SK-N-SH (cell line): ENCODE measurements at regions not wholly inside any gene's neighbourhood (a gene's known extent, or its start where the extent isn't known, plus 50 kb on each side); places are given as distances from the start of the nearest gene placed in this dataset.

Experiments used
- CTCF ChIA-PET: fragments of 300-600, 350-600 bp; formaldehyde crosslinking; extraction: SDS; loops from one replicate; lab custom pipeline; 2021; lab: Yijun Ruan, JAX
- POLR2A ChIA-PET: fragments of 350-600 bp; sonication (Branson Sonifier 250); formaldehyde crosslinking; extraction: SDS; loops from one replicate; lab custom pipeline; 2020; ENCODE audit warnings: antibody characterized with exemption, inconsistent platforms; lab: Yijun Ruan, JAX
- DNase-seq: peaks from one replicate; pipeline ENCODE4 v3.0.0; 2012
- H2AFZ ChIP-seq: fragments of 200-600 bp; sonication (generic); 2 replicates; pipeline ENCODE4 v1.8.1; 2016; ENCODE audit warnings: antibody characterized with exemption, mild to moderate bottlenecking, low read depth
- H3F3A ChIP-seq: fragments of 200-600 bp; sonication (generic); replicated peaks from 2 replicates; pipeline ENCODE3; 2016; ENCODE audit warnings: antibody characterized with exemption, mild to moderate bottlenecking; ENCODE audit not compliant: insufficient read depth
- H3K27ac ChIP-seq, 2 experiments: fragments of 200-500 bp in 1 of 2; fragments of 200-600 bp in 1 of 2; sonication (Bioruptor generic) in 1 of 2; sonication (generic), shearing (Covaris generic) in 1 of 2; 2 replicates each; pipeline versions ENCODE4 v1.5.1 to v1.6.1; 2014 to 2016; ENCODE audit warnings: low read depth in 2 of 2, inconsistent platforms in 1 of 2, low read length in 1 of 2, mild to moderate bottlenecking in 1 of 2, mixed read lengths in 1 of 2
- H3K27me3 ChIP-seq: fragments of 200-600 bp; sonication (generic), shearing (Covaris generic); 2 replicates; pipeline ENCODE4 v1.6.1; 2016; ENCODE audit warnings: mixed run types; ENCODE audit not compliant: insufficient read depth
- H3K36me3 ChIP-seq, 2 experiments: fragments of 200-500 bp in 1 of 2; fragments of 200-600 bp in 1 of 2; sonication (Bioruptor generic) in 1 of 2; sonication (generic) in 1 of 2; replicated peaks in 1 of 2; 2 replicates each; pipeline versions ENCODE3 to v1.5.1; 2014 to 2016; ENCODE audit warnings: low read length in 1 of 2, mild to moderate bottlenecking in 1 of 2; ENCODE audit not compliant: insufficient read depth in 2 of 2, control insufficient read depth in 1 of 2
- H3K4me1 ChIP-seq, 2 experiments: fragments of 200-500 bp in 1 of 2; fragments of 200-600 bp in 1 of 2; sonication (Bioruptor generic) in 1 of 2; sonication (generic), shearing (Covaris generic) in 1 of 2; 2 replicates each; pipeline versions ENCODE4 v1.5.1 to v1.6.1; 2014 to 2016; ENCODE audit warnings: low read depth in 1 of 2, low read length in 1 of 2, mixed run types in 1 of 2; ENCODE audit not compliant: insufficient read depth in 2 of 2, control insufficient read depth in 1 of 2
- H3K4me2 ChIP-seq: fragments of 200-600 bp; sonication (generic), shearing (Covaris generic); 2 replicates; pipeline ENCODE4 v1.6.1; 2017; ENCODE audit warnings: mixed run types
- H3K4me3 ChIP-seq, 2 experiments: fragments of 200-500 bp in 1 of 2; fragments of 200-600 bp in 1 of 2; sonication (Bioruptor generic) in 1 of 2; sonication (generic), shearing (Covaris generic) in 1 of 2; 2 replicates each; pipeline versions ENCODE4 v1.5.1 to v1.8.1; 2014 to 2016; ENCODE audit warnings: low read depth in 2 of 2, inconsistent platforms in 1 of 2, low read length in 1 of 2, mild to moderate bottlenecking in 1 of 2, mixed read lengths in 1 of 2, moderate library complexity in 1 of 2
- H3K79me2 ChIP-seq: fragments of 200-600 bp; sonication (generic); 2 replicates; pipeline ENCODE4 v1.8.1; 2017; ENCODE audit warnings: mild to moderate bottlenecking; ENCODE audit not compliant: insufficient read depth
- H3K9ac ChIP-seq: fragments of 200-600 bp; sonication (generic); 2 replicates; pipeline ENCODE4 v1.6.1; 2017; ENCODE audit warnings: mixed run types
- H3K9me2 ChIP-seq: fragments of 200-600 bp; sonication (generic); 2 replicates; pipeline ENCODE4 v1.6.1; 2017; ENCODE audit warnings: mixed run types
- H3K9me3 ChIP-seq: fragments of 200-600 bp; sonication (generic); 2 replicates; pipeline ENCODE4 v1.6.1; 2017; ENCODE audit warnings: mixed run types, mild to moderate bottlenecking, moderate library complexity
- H4K20me1 ChIP-seq: fragments of 200-600 bp; sonication (generic); 2 replicates; pipeline ENCODE4 v1.6.1; 2017; ENCODE audit warnings: mild to moderate bottlenecking, mixed run types; ENCODE audit not compliant: insufficient read depth
- CHD2 ChIP-seq: fragments of 150-350 bp; IDR thresholded peaks from 2 replicates; pipeline ENCODE4 v1.6.1; 2018; ENCODE audit warnings: low read length; ENCODE audit not compliant: partially characterized antibody
- FOXM1 ChIP-seq: IDR thresholded peaks from 2 replicates; pipeline ENCODE4 v1.4.0; 2012; ENCODE audit warnings: low read depth, mild to moderate bottlenecking
- GABPA ChIP-seq: IDR thresholded peaks from 2 replicates; pipeline ENCODE4 v1.4.0; 2012; ENCODE audit warnings: low read depth, mild to moderate bottlenecking
- GATA2 ChIP-seq: sonication (generic); formaldehyde crosslinking; IDR thresholded peaks from 2 replicates; pipeline ENCODE4 v1.5.0; 2020; ENCODE audit warnings: mild to moderate bottlenecking, missing genetic modification reagents
- MAX ChIP-seq: IDR thresholded peaks from 2 replicates; pipeline ENCODE4 v1.4.0; 2012; ENCODE audit warnings: low read depth
- NFIC ChIP-seq: IDR thresholded peaks from 2 replicates; pipeline ENCODE4 v1.4.0; 2012; ENCODE audit warnings: borderline replicate concordance
- PBX3 ChIP-seq: IDR thresholded peaks from 2 replicates; pipeline ENCODE4; 2012
- RFX5 ChIP-seq: IDR thresholded peaks from 2 replicates; pipeline ENCODE4 v1.6.1; 2012; ENCODE audit warnings: mild to moderate bottlenecking, improper control_type of control experiment, low read length
- RXRA ChIP-seq: IDR thresholded peaks from 2 replicates; pipeline ENCODE4 v1.4.0; 2012; ENCODE audit warnings: low read depth, mild to moderate bottlenecking, borderline replicate concordance
- SIN3A ChIP-seq: IDR thresholded peaks from 2 replicates; pipeline ENCODE4 v1.6.1; 2012; ENCODE audit warnings: low read depth, mild to moderate bottlenecking, low read length, moderate library complexity, borderline replicate concordance
- SMC3 ChIP-seq: IDR thresholded peaks from 2 replicates; pipeline ENCODE4 v1.6.1; 2012; ENCODE audit warnings: low read depth, low read length, improper control_type of control experiment
- TAF1 ChIP-seq: IDR thresholded peaks from 2 replicates; pipeline ENCODE4 v1.6.1; 2012; ENCODE audit warnings: low read depth, mild to moderate bottlenecking, low read length, moderate library complexity, borderline replicate concordance
- TEAD4 ChIP-seq: IDR thresholded peaks from 2 replicates; pipeline ENCODE4 v1.4.0; 2012; ENCODE audit warnings: mild to moderate bottlenecking, borderline replicate concordance; ENCODE audit not compliant: insufficient read depth
- WGBS: methylation state at CpG from one replicate; pipeline ENCODE4 v1.1.6; 2017; ENCODE audit warnings: low lambda C conversion rate; 5-methylcytosine and 5-hydroxymethylcytosine counted together
- TF ChIP-seq, protein P1 (sequence below): fragments of 200-600 bp; sonication (generic); IDR thresholded peaks from 2 replicates; pipeline ENCODE4 v1.6.1; 2017; ENCODE audit warnings: antibody characterized with exemption, mild to moderate bottlenecking, moderate library complexity
- TF ChIP-seq, protein P2 (sequence below): fragments of 150-350 bp; IDR thresholded peaks from 2 replicates; pipeline ENCODE4 v1.6.1; 2017; ENCODE audit warnings: antibody characterized with exemption, low read length, low read depth, borderline replicate concordance

GRCh38 chr18:29012364-29012763 lies 835.4 kb upstream of the CDH2 start:
- WGBS = 67% methylated on average over 1 of the region's 5 CpGs
- POLR2A ChIA-PET = no interaction called here

GRCh38 chr18:29009250-29009803 lies 832.4 kb upstream of the CDH2 start:
- Histone ChIP-seq H3K4me1 (no peaks in the 10 kb centered on the region), H3K27me3 (no peaks in the 10 kb centered on the region), H3K27ac (no peak overlapping the region), H3K36me3 (no peaks in the 10 kb centered on the region), H3F3A (no peaks in the 10 kb centered on the region), H2AFZ (no peak overlapping the region), H3K9me3 (no peaks in the 10 kb centered on the region), H3K9me2 (no peaks in the 10 kb centered on the region), H4K20me1 (no peaks in the 10 kb centered on the region), H3K4me3 (no peak overlapping the region), H3K4me2 (no peak overlapping the region), H3K9ac (no peak overlapping the region), H3K79me2 (no peaks in the 10 kb centered on the region)
- POLR2A ChIA-PET = no interaction called here
- TF ChIP-seq RFX5 = no peak
- no peak for TF ChIP-seq FOXM1
- TF ChIP-seq CHD2 = no peak
- no peak for DNase-seq
- CTCF ChIA-PET = no interaction called here
- WGBS = 80% methylated on average over 2 of the region's 2 CpGs

More at GRCh38 chr18:29012364-29012763, 835.4 kb upstream of the CDH2 start:
- Histone ChIP-seq H3K79me2 (no peaks in the 10 kb centered on the region), H3K4me1 (no peaks in the 10 kb centered on the region)
- no peak for DNase-seq
- TF ChIP-seq MAX (no peak), NFIC (no peak), TEAD4 (no peak), SMC3 (no peak)
- TF ChIP-seq, protein P1, sequence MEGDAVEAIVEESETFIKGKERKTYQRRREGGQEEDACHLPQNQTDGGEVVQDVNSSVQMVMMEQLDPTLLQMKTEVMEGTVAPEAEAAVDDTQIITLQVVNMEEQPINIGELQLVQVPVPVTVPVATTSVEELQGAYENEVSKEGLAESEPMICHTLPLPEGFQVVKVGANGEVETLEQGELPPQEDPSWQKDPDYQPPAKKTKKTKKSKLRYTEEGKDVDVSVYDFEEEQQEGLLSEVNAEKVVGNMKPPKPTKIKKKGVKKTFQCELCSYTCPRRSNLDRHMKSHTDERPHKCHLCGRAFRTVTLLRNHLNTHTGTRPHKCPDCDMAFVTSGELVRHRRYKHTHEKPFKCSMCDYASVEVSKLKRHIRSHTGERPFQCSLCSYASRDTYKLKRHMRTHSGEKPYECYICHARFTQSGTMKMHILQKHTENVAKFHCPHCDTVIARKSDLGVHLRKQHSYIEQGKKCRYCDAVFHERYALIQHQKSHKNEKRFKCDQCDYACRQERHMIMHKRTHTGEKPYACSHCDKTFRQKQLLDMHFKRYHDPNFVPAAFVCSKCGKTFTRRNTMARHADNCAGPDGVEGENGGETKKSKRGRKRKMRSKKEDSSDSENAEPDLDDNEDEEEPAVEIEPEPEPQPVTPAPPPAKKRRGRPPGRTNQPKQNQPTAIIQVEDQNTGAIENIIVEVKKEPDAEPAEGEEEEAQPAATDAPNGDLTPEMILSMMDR = no peak
- TF ChIP-seq, all 33 proteins: peak for 0
- no peaks in the 10 kb centered on the region for H3K27me3 ChIP-seq
- H3F3A ChIP-seq = no peaks in the 10 kb centered on the region
- no peak overlapping the region for H3K4me2 ChIP-seq
- no peaks in the 10 kb centered on the region for H3K9me3 ChIP-seq
- no peaks in the 10 kb centered on the region for H4K20me1 ChIP-seq
- no peaks in the 10 kb centered on the region for H3K36me3 ChIP-seq
- no peak overlapping the region for H3K9ac ChIP-seq
- no peak overlapping the region for H3K4me3 ChIP-seq
- CTCF ChIA-PET = interaction anchor here (1.0 to 2.2 kb wide), 2 partner anchors 9 to 12 kb away, joined by 3 to 5 read pairs; no protein-coding TSS in a partner anchor
- H2AFZ ChIP-seq = no peak overlapping the region
- no peak overlapping the region for H3K27ac ChIP-seq
- no peaks in the 10 kb centered on the region for H3K9me2 ChIP-seq

GRCh38 chr18:29008809-29009208 lies 831.9 kb upstream of the CDH2 start:
- CTCF ChIA-PET = no interaction called here
- 91% methylated on average over 1 of the region's 1 CpG for WGBS
- no peak overlapping the region for H2AFZ ChIP-seq
- TF ChIP-seq GABPA (no peak), TAF1 (no peak), RXRA (no peak), SIN3A (no peak), GATA2 (CRISPR knock-in tag) (no peak), PBX3 (no peak)
- TF ChIP-seq, protein P1 = no peak
- TF ChIP-seq, protein P2, sequence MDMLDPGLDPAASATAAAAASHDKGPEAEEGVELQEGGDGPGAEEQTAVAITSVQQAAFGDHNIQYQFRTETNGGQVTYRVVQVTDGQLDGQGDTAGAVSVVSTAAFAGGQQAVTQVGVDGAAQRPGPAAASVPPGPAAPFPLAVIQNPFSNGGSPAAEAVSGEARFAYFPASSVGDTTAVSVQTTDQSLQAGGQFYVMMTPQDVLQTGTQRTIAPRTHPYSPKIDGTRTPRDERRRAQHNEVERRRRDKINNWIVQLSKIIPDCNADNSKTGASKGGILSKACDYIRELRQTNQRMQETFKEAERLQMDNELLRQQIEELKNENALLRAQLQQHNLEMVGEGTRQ = no peak

More at GRCh38 chr18:29008809-29009208, 831.9 kb upstream of the CDH2 start:
- Histone ChIP-seq H4K20me1 (no peaks in the 10 kb centered on the region), H3K9me3 (no peaks in the 10 kb centered on the region), H3K4me2 (no peak overlapping the region), H3F3A (no peaks in the 10 kb centered on the region), H3K4me3 (no peak overlapping the region), H3K9me2 (no peaks in the 10 kb centered on the region), H3K4me1 (no peaks in the 10 kb centered on the region), H3K27me3 (no peaks in the 10 kb centered on the region), H3K27ac (no peak overlapping the region), H3K9ac (no peak overlapping the region), H3K79me2 (no peaks in the 10 kb centered on the region), H3K36me3 (no peaks in the 10 kb centered on the region)
- DNase-seq = no peak
- POLR2A ChIA-PET = no interaction called here
